ENCODE measurements at regions not wholly inside any gene's neighbourhood (a gene's known extent, or its start where the extent isn't known, plus 50 kb on each side); places are given as distances from the start of the nearest gene placed in this dataset.

- Histone ChIP-seq H3K36me3 (ENCODE audit: control insufficient read depth in 2 of 2, insufficient read depth in 1 of 2, low read length in 2 of 2) (no peaks in the 10 kb centered on the region), H3K4me1 (ENCODE audit: control insufficient read depth, insufficient read depth, low read length) (no peaks in the 10 kb centered on the region), H3K9me3 (ENCODE audit: control insufficient read depth, insufficient read depth, low read depth, low read length) (no peaks in the 10 kb centered on the region), H3K4me3 (ENCODE audit: low read depth, low read length) (no peak overlapping the region), H3K27ac (ENCODE audit: extremely low read depth, low read depth, low read length) (no peak overlapping the region)
- TF ChIP-seq ZNF362 (tag by site-specific recombination; IDR thresholded peaks at IDR 0.05) (no peak), REST (tag by site-specific recombination; IDR thresholded peaks at IDR 0.05) (peak; percentile 77)
- POLR2A ChIA-PET, result no interaction called here
- CTCF ChIA-PET, result interaction anchor here (1.2 kb wide), 1 partner anchor 727 kb away, joined by 4 read pairs; no protein-coding TSS in a partner anchor
Measured at GRCh38 chr20:39145921-39146320, 183.8 kb downstream of the DHX35 start.

GRCh38 chr20:39144757-39145156 lies 182.6 kb downstream of the DHX35 start:
- POLR2A ChIA-PET, result no interaction called here
- no peaks in the 10 kb centered on the region for H3K36me3 ChIP-seq (ENCODE audit: control insufficient read depth in 2 of 2, insufficient read depth in 1 of 2, low read length in 2 of 2)
- CTCF ChIA-PET, result no interaction called here

GRCh38 chr20:39142407-39143096 lies 180.4 kb downstream of the DHX35 start:
- no peaks in the 10 kb centered on the region for H3K36me3 ChIP-seq (ENCODE audit: control insufficient read depth in 2 of 2, insufficient read depth in 1 of 2, low read length in 2 of 2)
- no peaks in the 10 kb centered on the region for H3K9me3 ChIP-seq (ENCODE audit: control insufficient read depth, insufficient read depth, low read depth, low read length)
- ChIA-PET POLR2A (no interaction called here), CTCF (interaction anchor here (0.7 kb wide), 1 partner anchor 271 kb away, joined by 3 read pairs; no protein-coding TSS in a partner anchor)
- TF ChIP-seq SP2 (tag by site-specific recombination; IDR thresholded peaks at IDR 0.05), result no peak
- no peak overlapping the region for H3K27ac ChIP-seq (ENCODE audit: extremely low read depth, low read depth, low read length)
- H3K4me1 ChIP-seq (ENCODE audit: control insufficient read depth, insufficient read depth, low read length), result no peaks in the 10 kb centered on the region
- no peak overlapping the region for H3K4me3 ChIP-seq (ENCODE audit: low read depth, low read length)

More at GRCh38 chr20:39144757-39145156, 182.6 kb downstream of the DHX35 start:
- H3K9me3 ChIP-seq (ENCODE audit: control insufficient read depth, insufficient read depth, low read depth, low read length), result no peaks in the 10 kb centered on the region
- TF ChIP-seq ZNF792 (tag by site-specific recombination; IDR thresholded peaks at IDR 0.05) (no peak), ZNF544 (tag by site-specific recombination; IDR thresholded peaks at IDR 0.05) (no peak), ZBTB48 (tag by site-specific recombination; IDR thresholded peaks at IDR 0.05) (no peak), ZNF521 (tag by site-specific recombination; IDR thresholded peaks at IDR 0.05) (no peak), GLIS2 (tag by site-specific recombination; IDR thresholded peaks at IDR 0.05) (no peak), ZNF776 (tag by site-specific recombination; IDR thresholded peaks at IDR 0.05; ENCODE audit: borderline replicate concordance) (no peak), ZNF148 (tag by site-specific recombination; IDR thresholded peaks at IDR 0.05; ENCODE audit: borderline replicate concordance) (no peak)
- H3K27ac ChIP-seq (ENCODE audit: extremely low read depth, low read depth, low read length), result no peak overlapping the region
- no peaks in the 10 kb centered on the region for H3K4me1 ChIP-seq (ENCODE audit: control insufficient read depth, insufficient read depth, low read length)
- no peak overlapping the region for H3K4me3 ChIP-seq (ENCODE audit: low read depth, low read length)

- no peaks in the 10 kb centered on the region for H3K36me3 ChIP-seq (ENCODE audit: control insufficient read depth in 2 of 2, insufficient read depth in 1 of 2, low read length in 2 of 2)
- H3K4me1 ChIP-seq (ENCODE audit: control insufficient read depth, insufficient read depth, low read length), result no peaks in the 10 kb centered on the region
- CTCF ChIA-PET, result no interaction called here
- no peaks in the 10 kb centered on the region for H3K9me3 ChIP-seq (ENCODE audit: control insufficient read depth, insufficient read depth, low read depth, low read length)
- POLR2A ChIA-PET, result no interaction called here
- H3K27ac ChIP-seq (ENCODE audit: extremely low read depth, low read depth, low read length), result no peak overlapping the region
- H3K4me3 ChIP-seq (ENCODE audit: low read depth, low read length), result no peak overlapping the region
- TF ChIP-seq ZNF785 (tag by site-specific recombination; IDR thresholded peaks at IDR 0.05) (no peak), ZEB2 (tag by site-specific recombination; IDR thresholded peaks at IDR 0.05) (no peak), ZNF768 (tag by site-specific recombination; IDR thresholded peaks at IDR 0.05) (no peak), PBX3 (CRISPR knock-in tag; IDR thresholded peaks at IDR 0.05) (no peak), ZNF621 (tag by site-specific recombination; IDR thresholded peaks at IDR 0.05) (no peak), ZBTB8A (tag by site-specific recombination; IDR thresholded peaks at IDR 0.05) (no peak), ZNF837 (tag by site-specific recombination; IDR thresholded peaks at IDR 0.05) (no peak), ZNF426 (tag by site-specific recombination; IDR thresholded peaks at IDR 0.05) (no peak)
Measured at GRCh38 chr20:39137299-39137698, 175.2 kb downstream of the DHX35 start.

Data from HEK293 (cell line).